Neural progenitor cell (in vitro differentiated cells): ENCODE measurements at regions not wholly inside any gene's neighbourhood (a gene's known extent, or its start where the extent isn't known, plus 50 kb on each side); places are given as distances from the start of the nearest gene placed in this dataset.

Experiments used
- EZH2 ChIP-seq: fragments of 200-600 bp; sonication (generic); IDR thresholded peaks from 2 replicates; pipeline ENCODE4 v1.6.1; 2017; ENCODE audit warnings: antibody characterized with exemption, mild to moderate bottlenecking, moderate library complexity
- EZH2phosphoT487 ChIP-seq: fragments of 200-600 bp; sonication (generic); IDR thresholded peaks from 2 replicates; pipeline ENCODE4 v1.6.1; 2017; ENCODE audit warnings: antibody characterized with exemption
- TF ChIP-seq, protein P1 (sequence below): fragments of 200-600 bp; sonication (generic); IDR thresholded peaks from 2 replicates; pipeline ENCODE4 v1.5.1; 2017; ENCODE audit warnings: antibody characterized with exemption, mild to moderate bottlenecking

DNA sequence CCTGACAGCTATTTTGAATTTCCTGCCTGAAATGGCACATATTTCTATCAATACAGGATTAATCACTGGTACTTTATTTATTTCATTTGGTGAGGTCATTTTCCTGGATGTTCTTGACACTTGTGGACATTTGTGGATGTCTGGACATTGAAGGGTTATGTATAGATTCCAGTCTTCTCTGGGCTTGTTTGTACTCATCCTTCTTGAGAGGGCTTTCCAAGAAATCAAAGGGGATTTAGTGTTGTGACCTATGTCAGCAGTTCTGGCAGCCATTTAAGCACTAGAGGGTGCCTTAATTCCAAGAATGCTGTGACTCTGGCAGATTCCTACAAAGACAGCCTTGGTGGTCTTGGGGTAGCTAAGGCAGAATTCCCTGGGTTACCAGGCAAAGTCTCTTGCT lies 259.7 kb downstream of the CSNK1G3 start:
- no peak for TF ChIP-seq EZH2phosphoT487
- TF ChIP-seq, protein P1, sequence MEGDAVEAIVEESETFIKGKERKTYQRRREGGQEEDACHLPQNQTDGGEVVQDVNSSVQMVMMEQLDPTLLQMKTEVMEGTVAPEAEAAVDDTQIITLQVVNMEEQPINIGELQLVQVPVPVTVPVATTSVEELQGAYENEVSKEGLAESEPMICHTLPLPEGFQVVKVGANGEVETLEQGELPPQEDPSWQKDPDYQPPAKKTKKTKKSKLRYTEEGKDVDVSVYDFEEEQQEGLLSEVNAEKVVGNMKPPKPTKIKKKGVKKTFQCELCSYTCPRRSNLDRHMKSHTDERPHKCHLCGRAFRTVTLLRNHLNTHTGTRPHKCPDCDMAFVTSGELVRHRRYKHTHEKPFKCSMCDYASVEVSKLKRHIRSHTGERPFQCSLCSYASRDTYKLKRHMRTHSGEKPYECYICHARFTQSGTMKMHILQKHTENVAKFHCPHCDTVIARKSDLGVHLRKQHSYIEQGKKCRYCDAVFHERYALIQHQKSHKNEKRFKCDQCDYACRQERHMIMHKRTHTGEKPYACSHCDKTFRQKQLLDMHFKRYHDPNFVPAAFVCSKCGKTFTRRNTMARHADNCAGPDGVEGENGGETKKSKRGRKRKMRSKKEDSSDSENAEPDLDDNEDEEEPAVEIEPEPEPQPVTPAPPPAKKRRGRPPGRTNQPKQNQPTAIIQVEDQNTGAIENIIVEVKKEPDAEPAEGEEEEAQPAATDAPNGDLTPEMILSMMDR: no peak
- TF ChIP-seq EZH2: no peak
